ENCODE measurements at regions not wholly inside any gene's neighbourhood (a gene's known extent, or its start where the extent isn't known, plus 50 kb on each side); places are given as distances from the start of the nearest gene placed in this dataset.

DNA sequence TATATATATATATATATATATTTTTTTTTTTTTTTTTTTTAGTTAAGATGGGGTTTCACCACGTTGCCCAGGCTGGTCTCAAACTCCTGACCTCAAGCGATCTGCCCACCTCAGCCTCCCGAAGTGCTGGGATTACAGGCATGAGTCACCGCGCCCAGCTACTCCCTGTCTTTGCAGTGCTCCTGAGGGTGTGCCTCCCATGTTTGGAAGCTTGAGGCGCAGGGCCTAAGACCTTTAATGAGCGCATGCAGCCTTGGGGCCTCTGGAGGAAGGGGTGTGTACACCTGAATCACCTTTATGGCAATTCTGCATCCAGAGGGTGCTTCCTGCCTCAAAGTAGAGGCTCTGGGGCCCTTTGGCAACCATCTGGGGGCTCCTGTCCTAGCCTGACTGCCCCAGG is 219.4 kb upstream of the CIBAR2 start:
- TF ChIP-seq, protein P1, sequence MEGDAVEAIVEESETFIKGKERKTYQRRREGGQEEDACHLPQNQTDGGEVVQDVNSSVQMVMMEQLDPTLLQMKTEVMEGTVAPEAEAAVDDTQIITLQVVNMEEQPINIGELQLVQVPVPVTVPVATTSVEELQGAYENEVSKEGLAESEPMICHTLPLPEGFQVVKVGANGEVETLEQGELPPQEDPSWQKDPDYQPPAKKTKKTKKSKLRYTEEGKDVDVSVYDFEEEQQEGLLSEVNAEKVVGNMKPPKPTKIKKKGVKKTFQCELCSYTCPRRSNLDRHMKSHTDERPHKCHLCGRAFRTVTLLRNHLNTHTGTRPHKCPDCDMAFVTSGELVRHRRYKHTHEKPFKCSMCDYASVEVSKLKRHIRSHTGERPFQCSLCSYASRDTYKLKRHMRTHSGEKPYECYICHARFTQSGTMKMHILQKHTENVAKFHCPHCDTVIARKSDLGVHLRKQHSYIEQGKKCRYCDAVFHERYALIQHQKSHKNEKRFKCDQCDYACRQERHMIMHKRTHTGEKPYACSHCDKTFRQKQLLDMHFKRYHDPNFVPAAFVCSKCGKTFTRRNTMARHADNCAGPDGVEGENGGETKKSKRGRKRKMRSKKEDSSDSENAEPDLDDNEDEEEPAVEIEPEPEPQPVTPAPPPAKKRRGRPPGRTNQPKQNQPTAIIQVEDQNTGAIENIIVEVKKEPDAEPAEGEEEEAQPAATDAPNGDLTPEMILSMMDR (IDR thresholded peaks at IDR 0.05; ENCODE audit: borderline replicate concordance, insufficient read depth, low read depth, low read length) = no peak
- H3K4me3 ChIP-seq (ENCODE audit: low read depth, low read length) = no peak overlapping the region

DNA sequence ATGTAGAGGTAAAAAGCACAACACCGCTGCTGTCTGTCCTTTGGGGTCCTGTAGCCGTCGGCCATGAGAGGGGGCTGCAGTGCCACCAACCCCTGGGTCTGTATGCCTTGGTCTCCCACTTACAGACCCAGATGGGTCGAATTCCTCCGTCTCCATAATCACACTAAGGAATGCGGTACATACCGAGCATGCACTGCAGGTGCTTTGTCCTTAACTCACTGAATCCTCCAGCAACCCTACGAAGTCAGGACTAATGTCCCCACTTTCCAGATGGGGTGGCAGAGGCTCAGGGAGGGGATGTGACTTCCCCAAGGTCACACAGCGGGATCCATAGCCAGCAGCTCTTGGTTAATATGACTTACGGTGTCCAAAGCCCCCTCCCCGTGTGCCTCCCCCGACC is 219.9 kb upstream of the CIBAR2 start:
- TF ChIP-seq, protein P1 (IDR thresholded peaks at IDR 0.05; ENCODE audit: borderline replicate concordance, insufficient read depth, low read depth, low read length) = no peak
- H3K4me3 ChIP-seq (ENCODE audit: low read depth, low read length) = no peak overlapping the region

DNA sequence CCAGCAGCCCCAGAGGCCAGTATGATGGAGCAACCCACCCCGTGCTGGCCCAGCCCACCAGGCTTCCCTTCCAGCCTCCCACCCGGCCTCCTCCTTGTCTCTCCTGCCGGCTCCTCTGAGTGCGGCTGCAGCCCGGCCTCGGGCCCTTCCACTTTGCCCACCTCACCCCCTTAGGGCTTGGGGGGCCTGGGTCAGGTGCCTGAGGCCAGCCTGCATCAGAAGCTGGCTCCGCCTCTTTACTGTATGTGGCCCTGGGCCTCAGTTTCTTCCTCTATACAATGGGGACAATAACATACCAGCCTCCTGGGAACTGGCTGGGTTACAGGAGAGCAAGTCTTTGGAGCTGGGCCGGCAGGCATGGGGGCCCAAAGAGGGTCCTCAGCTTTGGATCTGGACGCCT is 221.1 kb upstream of the CIBAR2 start:
- no peak overlapping the region for H3K4me3 ChIP-seq (ENCODE audit: low read depth, low read length)
- TF ChIP-seq, protein P1 (IDR thresholded peaks at IDR 0.05; ENCODE audit: borderline replicate concordance, insufficient read depth, low read depth, low read length) = no peak

DNA sequence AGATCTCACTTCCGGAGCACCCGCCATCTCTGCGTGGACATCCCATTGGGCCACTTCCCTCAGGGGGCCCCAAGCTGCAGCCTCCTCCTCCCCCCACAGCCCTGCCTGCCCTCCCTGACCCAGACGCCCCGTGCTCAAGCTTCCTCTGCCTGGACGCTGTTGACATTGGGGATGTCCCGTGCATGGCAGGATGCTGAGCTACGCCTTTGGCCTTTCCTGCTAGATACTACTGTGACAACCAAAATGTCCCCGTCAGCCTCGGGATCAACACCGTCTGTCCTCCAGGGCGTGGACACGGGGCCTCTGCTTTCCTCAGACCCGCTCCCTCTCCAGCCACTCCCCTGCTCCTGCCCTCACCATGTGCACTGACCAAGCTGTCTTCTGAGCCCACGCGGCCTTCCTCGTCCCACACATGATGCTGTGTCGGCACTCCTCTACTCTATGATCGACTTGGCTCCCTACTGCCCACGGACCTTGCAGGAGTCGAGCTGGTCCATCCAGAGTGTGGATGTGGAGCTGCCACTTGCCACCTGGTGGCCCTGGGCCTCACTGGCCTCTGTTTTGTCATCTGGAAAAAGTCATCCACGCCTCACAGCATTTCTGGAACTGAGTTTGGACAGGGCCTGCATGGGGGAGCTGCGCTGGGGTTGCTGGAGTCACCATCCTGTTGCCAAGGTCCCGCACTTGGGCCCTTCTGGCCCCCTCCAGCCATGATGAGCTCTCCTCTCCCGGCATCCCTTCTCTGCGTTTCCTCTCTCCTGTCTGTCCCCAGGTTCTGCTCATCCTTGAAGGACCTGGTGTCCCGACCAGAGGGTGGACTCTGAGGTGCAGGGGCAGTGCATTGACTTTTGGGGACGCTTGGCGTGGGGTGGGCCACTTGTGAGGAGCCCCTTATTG is 221.7 kb upstream of the CIBAR2 start:
- TF ChIP-seq, protein P1 (IDR thresholded peaks at IDR 0.05; ENCODE audit: borderline replicate concordance, insufficient read depth, low read depth, low read length) = no peak
- no peak overlapping the region for H3K4me3 ChIP-seq (ENCODE audit: low read depth, low read length)

DNA sequence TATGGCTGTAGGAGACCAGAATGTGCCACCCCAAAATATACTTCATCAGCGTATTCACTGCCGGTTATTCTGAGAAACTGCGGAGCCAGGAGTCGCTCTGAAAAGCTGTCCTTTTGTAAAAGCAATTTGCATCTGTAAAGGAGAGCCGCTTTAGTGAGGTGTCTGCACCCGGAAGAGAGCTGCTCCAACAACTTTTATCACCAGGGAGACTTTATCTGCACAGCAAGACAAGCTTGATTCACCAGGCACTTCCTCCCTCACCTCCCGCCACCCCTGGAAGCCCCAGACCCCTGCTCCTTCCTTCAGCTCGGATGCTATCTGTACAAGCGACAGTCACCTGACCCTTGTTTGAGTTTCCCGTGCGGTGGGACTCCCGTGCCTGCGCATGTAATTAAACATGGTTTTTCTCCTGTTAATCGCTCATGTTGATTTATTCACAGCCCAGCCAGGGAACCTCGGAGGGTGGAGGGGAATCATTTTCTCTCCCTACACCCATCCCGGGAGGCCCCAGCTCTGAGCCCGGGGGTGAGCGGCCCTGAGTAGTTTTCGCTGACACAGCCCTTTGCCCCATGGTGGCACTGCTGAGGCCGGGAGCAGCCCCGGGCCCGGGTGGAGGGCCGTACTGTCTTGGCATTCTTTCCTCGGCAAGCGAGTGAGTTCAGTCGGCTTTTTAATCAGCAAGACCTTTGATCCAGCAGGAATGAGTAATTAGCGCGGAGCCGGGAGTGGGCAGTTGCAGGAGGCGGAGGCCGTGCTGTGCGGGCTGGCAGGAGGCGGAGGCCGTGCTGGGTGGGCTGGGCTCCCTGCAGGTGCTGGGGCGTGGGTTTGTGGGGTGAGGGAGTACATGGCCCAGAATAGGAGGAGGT is 222.7 kb upstream of the CIBAR2 start:
- TF ChIP-seq, protein P1 (IDR thresholded peaks at IDR 0.05; ENCODE audit: borderline replicate concordance, insufficient read depth, low read depth, low read length) = no peak
- no peak overlapping the region for H3K4me3 ChIP-seq (ENCODE audit: low read depth, low read length)

DNA sequence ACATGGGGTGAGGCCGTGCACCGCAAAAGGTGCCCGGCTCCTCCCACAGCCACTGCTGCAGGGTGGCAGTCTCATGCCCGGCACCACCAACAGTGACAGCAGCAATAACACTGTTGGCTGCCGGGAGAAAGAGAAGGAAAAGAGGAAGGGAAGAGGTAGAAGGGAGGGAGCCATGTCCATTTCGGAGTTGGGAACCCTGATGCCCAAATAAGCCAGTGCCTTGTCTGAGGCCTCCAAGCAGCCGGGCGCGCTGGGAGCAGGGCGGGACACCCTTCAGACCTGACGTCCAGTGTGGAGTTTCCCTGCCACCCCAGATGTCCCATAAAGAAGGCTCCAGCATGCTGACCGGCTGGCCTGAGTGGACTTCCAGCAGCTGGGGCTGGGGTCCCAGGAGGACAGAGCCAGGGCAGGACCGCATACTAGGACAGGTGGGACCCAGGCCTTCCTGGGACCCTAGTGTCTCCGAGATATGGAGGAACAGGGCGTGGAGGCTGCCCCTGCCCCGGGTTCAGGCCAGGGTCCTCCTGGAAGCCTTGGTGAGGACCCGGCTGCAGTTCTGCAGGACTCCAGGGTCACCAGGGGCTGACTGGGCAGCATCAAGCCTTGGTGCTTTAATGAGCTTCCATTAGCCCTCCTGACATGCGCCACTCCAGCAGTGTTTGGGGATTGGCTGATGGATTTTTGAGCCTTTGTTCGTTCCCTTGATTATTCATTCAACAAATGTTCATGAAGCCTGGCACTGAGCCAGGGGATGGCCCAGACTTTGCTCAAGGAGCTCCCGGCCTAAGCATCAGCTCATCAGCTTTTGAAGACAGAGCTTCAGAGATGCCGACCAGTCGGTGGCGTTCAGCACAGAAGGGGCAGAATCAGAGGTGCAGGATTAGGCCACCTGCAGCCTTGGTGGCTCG is 223.6 kb upstream of the CIBAR2 start:
- no peak overlapping the region for H3K4me3 ChIP-seq (ENCODE audit: low read depth, low read length)
- TF ChIP-seq, protein P1 (IDR thresholded peaks at IDR 0.05; ENCODE audit: borderline replicate concordance, insufficient read depth, low read depth, low read length) = no peak

All from GM12875 (cell line).